PFSK-1 (cell line): ENCODE measurements at regions not wholly inside any gene's neighbourhood (a gene's known extent, or its start where the extent isn't known, plus 50 kb on each side); places are given as distances from the start of the nearest gene placed in this dataset.

Source experiments
- FOXP2 ChIP-seq: optimal IDR thresholded peaks from 2 replicates; pipeline ENCODE3; 2011; ENCODE audit warnings: borderline replicate concordance, control low read depth, inconsistent platforms; ENCODE audit not compliant: insufficient read depth; ENCODE audit errors: extremely low read length, extremely low read depth
- POLR2AphosphoS5 ChIP-seq: IDR thresholded peaks from 2 replicates; pipeline ENCODE4 v1.6.1; 2012; ENCODE audit warnings: low read depth, mild to moderate bottlenecking, control low read depth, low read length, moderate library complexity
- REST ChIP-seq, 2 experiments: IDR thresholded peaks; 2 replicates each; pipeline versions ENCODE4 v1.6.1 to v1.8.0; 2011 to 2012; ENCODE audit warnings: low read depth in 2 of 2, low read length in 2 of 2, control low read depth in 1 of 2, inconsistent platforms in 1 of 2, mild to moderate bottlenecking in 1 of 2, moderate library complexity in 1 of 2; ENCODE audit not compliant: insufficient read depth in 1 of 2
- SIN3A ChIP-seq: IDR thresholded peaks from 2 replicates; pipeline ENCODE4 v1.6.1; 2012; ENCODE audit warnings: mild to moderate bottlenecking, low read length, moderate library complexity, borderline replicate concordance; ENCODE audit not compliant: insufficient read depth
- TAF1 ChIP-seq: IDR thresholded peaks from 2 replicates; pipeline ENCODE4 v1.6.1; 2012; ENCODE audit warnings: low read length, control low read depth, borderline replicate concordance; ENCODE audit not compliant: insufficient read depth

- TF ChIP-seq FOXP2 (no peak), TAF1 (no peak), REST (IDR thresholded peaks at IDR 0.05; ENCODE audit: insufficient read depth in 1 of 2, low read depth in 2 of 2, low read length in 2 of 2) (no peak), POLR2AphosphoS5 (no peak), SIN3A (no peak)
These were observed 581.0 kb downstream of the UQCRFS1 start for GRCh38 chr19:28631961-28632360.

GRCh38 chr19:28627669-28628068, 585.3 kb downstream of the UQCRFS1 start:
- no peak for TF ChIP-seq TAF1
- TF ChIP-seq POLR2AphosphoS5: no peak
- TF ChIP-seq SIN3A: no peak
- no peak for TF ChIP-seq FOXP2

GRCh38 chr19:28619816-28620429, 593.0 kb downstream of the UQCRFS1 start:
- TF ChIP-seq TAF1: no peak
- TF ChIP-seq REST (IDR thresholded peaks at IDR 0.05; ENCODE audit: insufficient read depth in 1 of 2, low read depth in 2 of 2, low read length in 2 of 2): no peak
- no peak for TF ChIP-seq SIN3A
- no peak for TF ChIP-seq FOXP2
- TF ChIP-seq POLR2AphosphoS5: no peak

GRCh38 chr19:28618504-28618903, 594.4 kb downstream of the UQCRFS1 start:
- TF ChIP-seq TAF1 (no peak), POLR2AphosphoS5 (no peak), FOXP2 (no peak), SIN3A (no peak), REST (IDR thresholded peaks at IDR 0.05; ENCODE audit: insufficient read depth in 1 of 2, low read depth in 2 of 2, low read length in 2 of 2) (no peak)

GRCh38 chr19:28615966-28616365, 597.0 kb downstream of the UQCRFS1 start:
- TF ChIP-seq SIN3A: no peak
- TF ChIP-seq REST (IDR thresholded peaks at IDR 0.05; ENCODE audit: insufficient read depth in 1 of 2, low read depth in 2 of 2, low read length in 2 of 2): no peak
- TF ChIP-seq POLR2AphosphoS5: no peak
- no peak for TF ChIP-seq FOXP2
- TF ChIP-seq TAF1: no peak
